ENCODE measurements at regions not wholly inside any gene's neighbourhood (a gene's known extent, or its start where the extent isn't known, plus 50 kb on each side); places are given as distances from the start of the nearest gene placed in this dataset.

- peaks cover 10% of the 10 kb centered on the region for H3K4me1 Mint-ChIP-seq
- no peak overlapping the region for H3K4me3 Mint-ChIP-seq
- ATAC-seq, result no peak
- ChIA-PET POLR2A (no interaction called here), CTCF (no interaction called here)
- no peak for TF ChIP-seq JUN (CRISPR knock-in tag; IDR thresholded peaks at IDR 0.05)
- no peak for TF ChIP-seq GTF2I (CRISPR knock-in tag; conservative IDR thresholded peaks at IDR 0.05)
- TF ChIP-seq, protein P1, sequence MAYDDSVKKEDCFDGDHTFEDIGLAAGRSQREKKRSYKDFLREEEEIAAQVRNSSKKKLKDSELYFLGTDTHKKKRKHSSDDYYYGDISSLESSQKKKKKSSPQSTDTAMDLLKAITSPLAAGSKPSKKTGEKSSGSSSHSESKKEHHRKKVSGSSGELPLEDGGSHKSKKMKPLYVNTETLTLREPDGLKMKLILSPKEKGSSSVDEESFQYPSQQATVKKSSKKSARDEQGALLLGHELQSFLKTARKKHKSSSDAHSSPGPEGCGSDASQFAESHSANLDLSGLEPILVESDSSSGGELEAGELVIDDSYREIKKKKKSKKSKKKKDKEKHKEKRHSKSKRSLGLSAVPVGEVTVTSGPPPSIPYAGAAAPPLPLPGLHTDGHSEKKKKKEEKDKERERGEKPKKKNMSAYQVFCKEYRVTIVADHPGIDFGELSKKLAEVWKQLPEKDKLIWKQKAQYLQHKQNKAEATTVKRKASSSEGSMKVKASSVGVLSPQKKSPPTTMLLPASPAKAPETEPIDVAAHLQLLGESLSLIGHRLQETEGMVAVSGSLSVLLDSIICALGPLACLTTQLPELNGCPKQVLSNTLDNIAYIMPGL (CRISPR knock-in tag; IDR thresholded peaks at IDR 0.05), result no peak
- no peak for TF ChIP-seq GRHL2 (CRISPR knock-in tag; IDR thresholded peaks at IDR 0.05; ENCODE audit: insufficient replicate concordance, severe bottlenecking)
- TF ChIP-seq, protein P2, sequence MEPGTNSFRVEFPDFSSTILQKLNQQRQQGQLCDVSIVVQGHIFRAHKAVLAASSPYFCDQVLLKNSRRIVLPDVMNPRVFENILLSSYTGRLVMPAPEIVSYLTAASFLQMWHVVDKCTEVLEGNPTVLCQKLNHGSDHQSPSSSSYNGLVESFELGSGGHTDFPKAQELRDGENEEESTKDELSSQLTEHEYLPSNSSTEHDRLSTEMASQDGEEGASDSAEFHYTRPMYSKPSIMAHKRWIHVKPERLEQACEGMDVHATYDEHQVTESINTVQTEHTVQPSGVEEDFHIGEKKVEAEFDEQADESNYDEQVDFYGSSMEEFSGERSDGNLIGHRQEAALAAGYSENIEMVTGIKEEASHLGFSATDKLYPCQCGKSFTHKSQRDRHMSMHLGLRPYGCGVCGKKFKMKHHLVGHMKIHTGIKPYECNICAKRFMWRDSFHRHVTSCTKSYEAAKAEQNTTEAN (CRISPR knock-in tag; IDR thresholded peaks at IDR 0.05), result no peak
- TF ChIP-seq PRDM15 (CRISPR knock-in tag; IDR thresholded peaks at IDR 0.05), result no peak
- no peak for TF ChIP-seq USF1 (CRISPR knock-in tag; IDR thresholded peaks at IDR 0.05)
- TF ChIP-seq ARID4B (CRISPR knock-in tag; IDR thresholded peaks at IDR 0.05; ENCODE audit: borderline replicate concordance), result no peak
- no peak for TF ChIP-seq TEAD4 (CRISPR knock-in tag; IDR thresholded peaks at IDR 0.05)
- TF ChIP-seq CREM (CRISPR knock-in tag; IDR thresholded peaks at IDR 0.05), result no peak
- no peak for TF ChIP-seq IRF2 (CRISPR knock-in tag; IDR thresholded peaks at IDR 0.05; ENCODE audit: borderline replicate concordance, low read depth)
- no peak for TF ChIP-seq ZNF138 (CRISPR knock-in tag; conservative IDR thresholded peaks at IDR 0.05)
- no peak for TF ChIP-seq JAZF1 (CRISPR knock-in tag; IDR thresholded peaks at IDR 0.05)
- TF ChIP-seq, protein P3, sequence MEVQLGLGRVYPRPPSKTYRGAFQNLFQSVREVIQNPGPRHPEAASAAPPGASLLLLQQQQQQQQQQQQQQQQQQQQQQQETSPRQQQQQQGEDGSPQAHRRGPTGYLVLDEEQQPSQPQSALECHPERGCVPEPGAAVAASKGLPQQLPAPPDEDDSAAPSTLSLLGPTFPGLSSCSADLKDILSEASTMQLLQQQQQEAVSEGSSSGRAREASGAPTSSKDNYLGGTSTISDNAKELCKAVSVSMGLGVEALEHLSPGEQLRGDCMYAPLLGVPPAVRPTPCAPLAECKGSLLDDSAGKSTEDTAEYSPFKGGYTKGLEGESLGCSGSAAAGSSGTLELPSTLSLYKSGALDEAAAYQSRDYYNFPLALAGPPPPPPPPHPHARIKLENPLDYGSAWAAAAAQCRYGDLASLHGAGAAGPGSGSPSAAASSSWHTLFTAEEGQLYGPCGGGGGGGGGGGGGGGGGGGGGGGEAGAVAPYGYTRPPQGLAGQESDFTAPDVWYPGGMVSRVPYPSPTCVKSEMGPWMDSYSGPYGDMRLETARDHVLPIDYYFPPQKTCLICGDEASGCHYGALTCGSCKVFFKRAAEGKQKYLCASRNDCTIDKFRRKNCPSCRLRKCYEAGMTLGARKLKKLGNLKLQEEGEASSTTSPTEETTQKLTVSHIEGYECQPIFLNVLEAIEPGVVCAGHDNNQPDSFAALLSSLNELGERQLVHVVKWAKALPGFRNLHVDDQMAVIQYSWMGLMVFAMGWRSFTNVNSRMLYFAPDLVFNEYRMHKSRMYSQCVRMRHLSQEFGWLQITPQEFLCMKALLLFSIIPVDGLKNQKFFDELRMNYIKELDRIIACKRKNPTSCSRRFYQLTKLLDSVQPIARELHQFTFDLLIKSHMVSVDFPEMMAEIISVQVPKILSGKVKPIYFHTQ (CRISPR knock-in tag; IDR thresholded peaks at IDR 0.05), result no peak
- TF ChIP-seq E2F4 (CRISPR knock-in tag; IDR thresholded peaks at IDR 0.05; ENCODE audit: borderline replicate concordance, low read depth), result no peak
- no peak for TF ChIP-seq ZSCAN18 (CRISPR knock-in tag; IDR thresholded peaks at IDR 0.05)
- H3K9me3 Mint-ChIP-seq, result peaks cover 3% of the 10 kb centered on the region; the same call in 1 of the 2 replicates
- no peak overlapping the region for H3K27ac Mint-ChIP-seq
- DNase-seq (ENCODE audit: low spot score), result no peak
- no peaks in the 10 kb centered on the region for H3K36me3 Mint-ChIP-seq
- no peaks in the 10 kb centered on the region; the same call in 1 of the 2 replicates for H3K27me3 Mint-ChIP-seq (ENCODE audit: low read depth)
These were observed 89.9 kb upstream of the EGLN3 start for GRCh38 chr14:34040766-34041165.
